ENCODE measurements at regions not wholly inside any gene's neighbourhood (a gene's known extent, or its start where the extent isn't known, plus 50 kb on each side); places are given as distances from the start of the nearest gene placed in this dataset.

DNA sequence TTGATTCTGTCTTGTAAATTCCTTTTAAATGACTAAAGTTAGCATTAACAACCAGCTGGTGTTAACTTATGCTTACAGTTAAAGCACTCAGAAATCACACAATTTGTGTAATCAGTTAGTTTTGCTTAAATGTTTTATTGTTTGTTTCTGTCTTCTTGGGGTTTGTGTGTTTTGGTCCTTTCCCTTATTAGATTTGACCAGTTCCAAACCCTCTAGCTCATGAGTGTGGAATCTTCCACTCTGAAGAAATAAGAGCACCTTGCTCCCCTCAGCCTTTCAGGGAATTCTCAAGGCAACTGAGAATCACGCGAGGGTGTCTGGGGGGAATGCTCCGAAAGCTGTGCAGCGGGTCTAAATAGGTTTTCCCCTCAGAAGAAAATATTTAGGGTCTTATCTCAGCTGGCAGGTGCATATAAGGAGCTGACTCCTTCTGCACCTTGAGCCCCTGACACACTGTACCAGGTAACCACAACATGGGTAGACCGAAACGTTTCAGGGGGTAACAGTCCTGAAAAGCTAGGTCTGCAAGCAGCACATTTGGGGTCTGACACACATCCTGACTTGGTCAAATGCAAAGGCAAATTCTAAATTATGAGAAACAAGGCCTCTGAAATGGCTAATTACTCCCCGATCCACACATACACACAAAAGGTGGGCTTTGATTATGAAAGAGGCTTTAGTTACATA, 188.1 kb upstream of the ETV3 start:
- no peaks in the 10 kb centered on the region for H3K36me3 ChIP-seq (ENCODE audit: control insufficient read depth in 1 of 2, insufficient read depth in 2 of 2, low read length in 2 of 2)
- ChIA-PET CTCF (no interaction called here), POLR2A (no interaction called here), RAD21 (ENCODE audit: low non-redundant PET in 1 of 2, low total read pairs in 2 of 2, uncharacterized antibody in 2 of 2, unreplicated experiment in 2 of 2) (no interaction called here)
- no peak overlapping the region for H2AFZ ChIP-seq (ENCODE audit: low read depth, low read length, poor library complexity, severe bottlenecking)
- TF ChIP-seq, protein P1, sequence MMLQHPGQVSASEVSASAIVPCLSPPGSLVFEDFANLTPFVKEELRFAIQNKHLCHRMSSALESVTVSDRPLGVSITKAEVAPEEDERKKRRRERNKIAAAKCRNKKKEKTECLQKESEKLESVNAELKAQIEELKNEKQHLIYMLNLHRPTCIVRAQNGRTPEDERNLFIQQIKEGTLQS (IDR thresholded peaks at IDR 0.05), result no peak
- no peak for TF ChIP-seq EZH2 (IDR thresholded peaks at IDR 0.05)
- intact Hi-C loops (cut with micrococcal nuclease), result no loop called here
- DNase-seq (ENCODE audit: low read depth, low spot score) (no peak), ATAC-seq (no peak)
- H4K20me1 ChIP-seq (ENCODE audit: insufficient read depth), result no peaks in the 10 kb centered on the region
- peaks cover 44% of the 10 kb centered on the region for H3K27me3 ChIP-seq (ENCODE audit: insufficient read depth, low read length)
- H3K4me2 ChIP-seq (ENCODE audit: low read length), result no peak overlapping the region
- BruUV-seq (replicated peaks), result no TSS peak
- no peak overlapping the region for H3K27ac ChIP-seq (ENCODE audit: low read depth, low read length)
- no peaks in the 10 kb centered on the region for H3K9me3 ChIP-seq (ENCODE audit: control insufficient read depth in 1 of 2, insufficient read depth in 1 of 2, low read depth in 1 of 2, low read length in 2 of 2)
- no peak overlapping the region for H3K4me3 ChIP-seq (replicated peaks in 1 of 2; ENCODE audit: low read depth in 1 of 2, low read length in 2 of 2)
- no peaks in the 10 kb centered on the region for H3K9me2 ChIP-seq (ENCODE audit: insufficient read depth)
- no peaks in the 10 kb centered on the region for H3K79me2 ChIP-seq (ENCODE audit: insufficient read depth, low read length)
- no peaks in the 10 kb centered on the region for H3K4me1 ChIP-seq (ENCODE audit: control insufficient read depth in 1 of 2, insufficient read depth in 2 of 2, low read length in 2 of 2)
- no peak overlapping the region for H3K9ac ChIP-seq (ENCODE audit: low read length)

DNA sequence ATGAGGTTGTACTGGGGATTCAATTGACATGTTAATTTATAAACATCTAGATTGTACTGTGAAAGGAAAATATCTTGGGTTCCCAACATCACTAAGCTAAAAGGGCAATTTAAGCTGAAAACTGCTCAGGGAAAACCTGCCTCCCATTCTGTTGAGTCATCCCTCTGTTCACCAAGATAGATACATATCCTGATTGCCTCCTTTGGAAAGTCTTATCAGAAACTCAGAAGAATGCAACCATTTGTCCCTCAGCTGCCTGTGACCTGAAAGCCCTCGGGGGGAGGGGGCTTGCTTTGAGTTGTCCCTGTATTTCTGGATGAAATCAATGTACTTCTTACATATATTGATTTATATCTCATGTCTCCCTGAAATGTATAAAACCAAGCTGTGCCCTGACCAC, 187.0 kb upstream of the ETV3 start:
- Histone ChIP-seq H3K4me1 (ENCODE audit: control insufficient read depth in 1 of 2, insufficient read depth in 2 of 2, low read length in 2 of 2) (no peaks in the 10 kb centered on the region), H3K79me2 (ENCODE audit: insufficient read depth, low read length) (no peaks in the 10 kb centered on the region), H3K36me3 (ENCODE audit: control insufficient read depth in 1 of 2, insufficient read depth in 2 of 2, low read length in 2 of 2) (no peaks in the 10 kb centered on the region), H4K20me1 (ENCODE audit: insufficient read depth) (no peaks in the 10 kb centered on the region), H3K4me3 (replicated peaks in 1 of 2; ENCODE audit: low read depth in 1 of 2, low read length in 2 of 2) (no peak overlapping the region), H3K4me2 (ENCODE audit: low read length) (no peak overlapping the region), H3K9ac (ENCODE audit: low read length) (no peak overlapping the region), H3K27ac (ENCODE audit: low read depth, low read length) (no peak overlapping the region), H3K9me3 (ENCODE audit: control insufficient read depth in 1 of 2, insufficient read depth in 1 of 2, low read depth in 1 of 2, low read length in 2 of 2) (no peaks in the 10 kb centered on the region), H3K27me3 (ENCODE audit: insufficient read depth, low read length) (peaks cover 34% of the 10 kb centered on the region), H3K9me2 (ENCODE audit: insufficient read depth) (no peaks in the 10 kb centered on the region), H2AFZ (ENCODE audit: low read depth, low read length, poor library complexity, severe bottlenecking) (no peak overlapping the region)
- CTCF ChIA-PET, result no interaction called here
- ATAC-seq (no peak), DNase-seq (ENCODE audit: low read depth, low spot score) (no peak)
- RAD21 ChIA-PET (ENCODE audit: low non-redundant PET in 1 of 2, low total read pairs in 2 of 2, uncharacterized antibody in 2 of 2, unreplicated experiment in 2 of 2), result no interaction called here
- no peak for TF ChIP-seq TCF7L2 (IDR thresholded peaks at IDR 0.05; ENCODE audit: borderline replicate concordance, extremely low read depth, insufficient read depth, insufficient read length)
- no peak for TF ChIP-seq CBX3 (IDR thresholded peaks at IDR 0.05; ENCODE audit: low read depth)
- no peak for TF ChIP-seq POLR2A (IDR thresholded peaks at IDR 0.05; ENCODE audit: borderline replicate concordance, extremely low read depth, insufficient read depth, insufficient read length)
- TF ChIP-seq, protein P2, sequence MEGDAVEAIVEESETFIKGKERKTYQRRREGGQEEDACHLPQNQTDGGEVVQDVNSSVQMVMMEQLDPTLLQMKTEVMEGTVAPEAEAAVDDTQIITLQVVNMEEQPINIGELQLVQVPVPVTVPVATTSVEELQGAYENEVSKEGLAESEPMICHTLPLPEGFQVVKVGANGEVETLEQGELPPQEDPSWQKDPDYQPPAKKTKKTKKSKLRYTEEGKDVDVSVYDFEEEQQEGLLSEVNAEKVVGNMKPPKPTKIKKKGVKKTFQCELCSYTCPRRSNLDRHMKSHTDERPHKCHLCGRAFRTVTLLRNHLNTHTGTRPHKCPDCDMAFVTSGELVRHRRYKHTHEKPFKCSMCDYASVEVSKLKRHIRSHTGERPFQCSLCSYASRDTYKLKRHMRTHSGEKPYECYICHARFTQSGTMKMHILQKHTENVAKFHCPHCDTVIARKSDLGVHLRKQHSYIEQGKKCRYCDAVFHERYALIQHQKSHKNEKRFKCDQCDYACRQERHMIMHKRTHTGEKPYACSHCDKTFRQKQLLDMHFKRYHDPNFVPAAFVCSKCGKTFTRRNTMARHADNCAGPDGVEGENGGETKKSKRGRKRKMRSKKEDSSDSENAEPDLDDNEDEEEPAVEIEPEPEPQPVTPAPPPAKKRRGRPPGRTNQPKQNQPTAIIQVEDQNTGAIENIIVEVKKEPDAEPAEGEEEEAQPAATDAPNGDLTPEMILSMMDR (IDR thresholded peaks at IDR 0.05 in 2 of 3, conservative IDR thresholded peaks at IDR 0.05 in 1 of 3; ENCODE audit: borderline replicate concordance in 1 of 3, insufficient read depth in 1 of 3, low read depth in 2 of 3, low read length in 2 of 3), result no peak
- TF ChIP-seq, protein P3, sequence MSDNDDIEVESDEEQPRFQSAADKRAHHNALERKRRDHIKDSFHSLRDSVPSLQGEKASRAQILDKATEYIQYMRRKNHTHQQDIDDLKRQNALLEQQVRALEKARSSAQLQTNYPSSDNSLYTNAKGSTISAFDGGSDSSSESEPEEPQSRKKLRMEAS (IDR thresholded peaks at IDR 0.05), result no peak
- no peak for TF ChIP-seq ELF1 (IDR thresholded peaks at IDR 0.05; ENCODE audit: borderline replicate concordance, low read depth)
- no peak for TF ChIP-seq RAD21 (IDR thresholded peaks at IDR 0.05; ENCODE audit: low read depth)
- no peak for TF ChIP-seq CEBPB (IDR thresholded peaks at IDR 0.05; ENCODE audit: low read depth)
- TF ChIP-seq, protein P4, sequence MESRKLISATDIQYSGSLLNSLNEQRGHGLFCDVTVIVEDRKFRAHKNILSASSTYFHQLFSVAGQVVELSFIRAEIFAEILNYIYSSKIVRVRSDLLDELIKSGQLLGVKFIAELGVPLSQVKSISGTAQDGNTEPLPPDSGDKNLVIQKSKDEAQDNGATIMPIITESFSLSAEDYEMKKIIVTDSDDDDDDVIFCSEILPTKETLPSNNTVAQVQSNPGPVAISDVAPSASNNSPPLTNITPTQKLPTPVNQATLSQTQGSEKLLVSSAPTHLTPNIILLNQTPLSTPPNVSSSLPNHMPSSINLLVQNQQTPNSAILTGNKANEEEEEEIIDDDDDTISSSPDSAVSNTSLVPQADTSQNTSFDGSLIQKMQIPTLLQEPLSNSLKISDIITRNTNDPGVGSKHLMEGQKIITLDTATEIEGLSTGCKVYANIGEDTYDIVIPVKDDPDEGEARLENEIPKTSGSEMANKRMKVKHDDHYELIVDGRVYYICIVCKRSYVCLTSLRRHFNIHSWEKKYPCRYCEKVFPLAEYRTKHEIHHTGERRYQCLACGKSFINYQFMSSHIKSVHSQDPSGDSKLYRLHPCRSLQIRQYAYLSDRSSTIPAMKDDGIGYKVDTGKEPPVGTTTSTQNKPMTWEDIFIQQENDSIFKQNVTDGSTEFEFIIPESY (IDR thresholded peaks at IDR 0.05; ENCODE audit: extremely low read depth, insufficient replicate concordance, low read length), result no peak
- TF ChIP-seq ZFX (IDR thresholded peaks at IDR 0.05), result no peak
- TF ChIP-seq ZNF274 (IDR thresholded peaks at IDR 0.05; ENCODE audit: low read depth, low read length), result no peak
- no peak for TF ChIP-seq POLR2AphosphoS5 (IDR thresholded peaks at IDR 0.05; ENCODE audit: low read depth, low read length)
- no peak for TF ChIP-seq JUND (IDR thresholded peaks at IDR 0.05)
- TF ChIP-seq FOSL1 (IDR thresholded peaks at IDR 0.05; ENCODE audit: low read depth), result no peak
- TF ChIP-seq SRF (IDR thresholded peaks at IDR 0.05; ENCODE audit: low read depth), result no peak
- intact Hi-C loops (cut with micrococcal nuclease), result no loop called here
- no TSS peak for BruUV-seq (replicated peaks)
- POLR2A ChIA-PET, result no interaction called here
